Brain pericyte (primary cell): ENCODE measurements at regions not wholly inside any gene's neighbourhood (a gene's known extent, or its start where the extent isn't known, plus 50 kb on each side); places are given as distances from the start of the nearest gene placed in this dataset.

Experiments used
- DNase-seq: peaks from one replicate; pipeline ENCODE4 v3.0.0-alpha.2; 2012; ENCODE audit warnings: low read depth, low spot score

- DNase-seq: no peak
Observed at GRCh38 chr11:45089676-45090499, 56.6 kb upstream of the PRDM11 start.

- DNase-seq: no peak
Observed at GRCh38 chr11:45090607-45091006, 55.8 kb upstream of the PRDM11 start.

- no peak for DNase-seq
Observed at GRCh38 chr11:45091563-45092403, 54.7 kb upstream of the PRDM11 start.

- no peak for DNase-seq
Observed at GRCh38 chr11:45092404-45092785, 54.0 kb upstream of the PRDM11 start.

GRCh38 chr11:45092901-45093760 lies 53.3 kb upstream of the PRDM11 start:
- DNase-seq: no peak

- DNase-seq: no peak
Observed at GRCh38 chr11:45093761-45094455, 52.5 kb upstream of the PRDM11 start.

- DNase-seq: no peak
Observed at GRCh38 chr11:45094958-45095690, 51.3 kb upstream of the PRDM11 start.

GRCh38 chr11:45095691-45096010 lies 50.8 kb upstream of the PRDM11 start:
- DNase-seq: no peak

- no peak for DNase-seq
Observed at GRCh38 chr11:45096636-45097035, 49.8 kb upstream of the PRDM11 start.
